T-helper 2 cell treated with Interferon-gamma antibody and Interleukin-4, amounts not matched to agents 5 μg/mL and 100 μg/mL, for 36 hours (primary cell): ENCODE measurements at regions not wholly inside any gene's neighbourhood (a gene's known extent, or its start where the extent isn't known, plus 50 kb on each side); places are given as distances from the start of the nearest gene placed in this dataset.
"Not testable (repeated sequence)": the region's sequence is repeated elsewhere in the genome, so short reads cannot be mapped to it uniquely, and the experiment has no call there.

Experiments used
- DNase-seq: peaks from one replicate; pipeline ENCODE4 v3.0.0; 2021; ENCODE audit warnings: low spot score
- H3K27ac Mint-ChIP-seq: one replicate; pipeline ENCODE4 v1.8.0; 2021; ENCODE audit warnings: mild to moderate bottlenecking, mixed read lengths
- H3K27me3 Mint-ChIP-seq: one replicate; pipeline ENCODE4 v1.8.0; 2021; ENCODE audit warnings: low read depth, mixed read lengths
- H3K36me3 Mint-ChIP-seq: one replicate; pipeline ENCODE4 v1.8.0; 2021; ENCODE audit warnings: low read depth, mixed read lengths
- H3K4me1 Mint-ChIP-seq: one replicate; pipeline ENCODE4 v1.8.0; 2021; ENCODE audit warnings: low read depth, mixed read lengths
- H3K4me3 Mint-ChIP-seq: one replicate; pipeline ENCODE4 v1.8.0; 2022; ENCODE audit warnings: mild to moderate bottlenecking, moderate library complexity, mixed read lengths
- H3K9me3 Mint-ChIP-seq: one replicate; pipeline ENCODE4 v1.8.0; 2021; ENCODE audit warnings: mixed read lengths

DNA sequence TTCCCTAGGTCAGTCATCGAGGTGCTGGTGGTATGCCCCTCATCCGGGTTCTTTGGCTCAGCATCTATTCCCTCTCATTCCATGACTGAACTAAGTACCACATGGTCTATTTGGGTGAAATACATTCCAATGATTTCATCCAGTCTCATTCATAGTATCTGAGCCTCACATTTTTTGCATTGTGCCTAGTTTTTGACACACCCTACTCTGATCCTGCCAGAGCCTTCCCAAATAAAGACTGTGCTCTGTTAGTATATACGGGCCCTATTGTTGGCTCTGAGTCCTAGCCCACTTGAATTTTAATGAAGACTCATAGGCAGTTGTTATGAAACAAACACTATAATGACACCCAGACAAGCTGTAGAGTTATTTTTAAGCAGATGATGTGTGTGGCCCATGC lies 740.7 kb downstream of the CETN3 start:
- H3K27me3 Mint-ChIP-seq: no peaks in the 10 kb centered on the region
- no peaks in the 10 kb centered on the region for H3K4me1 Mint-ChIP-seq
- H3K4me3 Mint-ChIP-seq: no peak overlapping the region
- H3K36me3 Mint-ChIP-seq: no peaks in the 10 kb centered on the region
- no peak overlapping the region for H3K27ac Mint-ChIP-seq
- peaks cover 11% of the 10 kb centered on the region for H3K9me3 Mint-ChIP-seq
- DNase-seq: no peak

DNA sequence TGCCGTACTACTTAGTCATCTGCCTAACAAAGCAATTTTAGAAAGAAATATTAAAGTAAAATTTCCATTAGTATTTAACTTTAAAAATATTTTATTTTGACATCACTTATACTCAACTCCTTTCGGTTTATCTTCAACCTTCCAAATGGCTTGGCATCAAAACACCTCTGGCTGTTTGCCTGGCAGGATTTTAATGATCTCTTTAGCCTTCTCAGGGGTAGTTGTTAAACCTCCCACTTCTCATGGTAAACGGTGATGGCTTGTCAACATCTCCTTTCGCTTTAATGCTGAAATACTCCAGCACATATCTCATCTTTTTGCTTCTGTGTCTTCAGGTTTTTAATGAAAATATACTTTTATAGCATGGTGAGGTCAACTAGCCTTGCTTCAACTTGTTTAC lies 747.1 kb downstream of the CETN3 start:
- H3K4me3 Mint-ChIP-seq: no peak overlapping the region
- peaks cover 14% of the 10 kb centered on the region for H3K9me3 Mint-ChIP-seq
- no peaks in the 10 kb centered on the region for H3K36me3 Mint-ChIP-seq
- no peak for DNase-seq
- H3K4me1 Mint-ChIP-seq: no peaks in the 10 kb centered on the region
- H3K27ac Mint-ChIP-seq: no peak overlapping the region
- H3K27me3 Mint-ChIP-seq: no peaks in the 10 kb centered on the region

DNA sequence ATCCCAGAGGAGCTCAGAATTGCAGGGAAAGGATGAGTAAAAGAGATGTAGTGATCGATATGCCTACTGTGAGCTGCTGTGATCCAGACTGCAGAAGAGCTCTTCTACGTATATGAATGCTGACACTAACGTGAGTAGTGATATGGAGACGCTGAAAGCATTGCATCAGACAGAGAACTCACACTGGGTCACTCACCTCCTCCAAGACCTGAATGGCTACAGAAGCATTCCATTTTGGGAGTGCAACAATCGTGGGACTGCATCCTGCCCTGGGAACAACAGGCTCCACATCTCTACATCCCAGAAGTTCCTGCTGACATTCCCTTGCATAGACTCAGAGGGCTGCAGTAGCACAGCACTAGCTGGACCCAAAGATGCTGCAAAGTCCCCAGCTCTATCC lies 755.9 kb upstream of the MEF2C start:
- Mint-ChIP-seq H3K4me1 (no peaks in the 10 kb centered on the region), H3K27ac (no peak overlapping the region), H3K9me3 (peaks cover 11% of the 10 kb centered on the region), H3K4me3 (no peak overlapping the region), H3K36me3 (no peaks in the 10 kb centered on the region), H3K27me3 (no peaks in the 10 kb centered on the region)
- DNase-seq: no peak

DNA sequence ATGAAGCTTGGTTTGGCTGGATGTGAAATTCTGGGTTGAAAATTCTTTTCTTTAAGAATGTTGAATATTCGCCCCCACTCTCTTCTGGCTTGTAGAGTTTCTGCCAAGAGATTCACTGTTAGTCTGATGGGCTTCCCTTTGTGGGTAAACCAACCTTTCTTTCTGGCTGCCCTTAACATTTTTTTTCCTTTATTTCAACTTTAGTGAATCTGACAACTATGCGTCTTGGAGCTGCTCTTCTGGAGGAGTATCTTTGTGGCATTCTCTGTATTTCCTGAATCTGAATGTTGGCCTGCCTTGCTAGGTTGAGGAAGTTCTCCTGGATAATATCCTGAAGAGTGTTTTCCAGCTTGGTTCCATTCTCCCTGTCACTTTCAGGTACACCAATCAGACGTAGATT lies 751.2 kb upstream of the MEF2C start:
- H3K4me3 Mint-ChIP-seq, DNase-seq, H3K27ac Mint-ChIP-seq, H3K36me3 Mint-ChIP-seq, H3K4me1 Mint-ChIP-seq, H3K27me3 Mint-ChIP-seq: not testable (repeated sequence)
- peaks cover 24% of the 10 kb centered on the region for H3K9me3 Mint-ChIP-seq

DNA sequence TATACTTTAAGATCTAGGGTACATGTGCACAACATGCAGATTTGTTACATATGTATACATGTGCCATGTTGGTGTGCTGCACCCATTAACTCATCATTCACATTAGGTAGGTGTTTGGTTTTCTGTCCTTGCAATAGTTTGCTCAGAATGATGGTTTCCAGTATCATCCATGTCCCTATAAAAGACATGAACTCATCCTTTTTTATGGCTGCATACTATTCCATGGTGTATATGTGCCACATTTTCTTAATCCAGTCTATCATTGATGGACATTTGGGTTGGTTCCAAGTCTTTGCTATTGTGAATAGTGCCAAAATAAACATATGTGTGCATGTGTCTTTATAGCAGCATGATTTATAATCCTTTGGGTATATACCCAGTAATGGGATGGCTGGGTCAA lies 747.1 kb upstream of the MEF2C start:
- H3K27me3 Mint-ChIP-seq, H3K27ac Mint-ChIP-seq, H3K36me3 Mint-ChIP-seq, H3K4me3 Mint-ChIP-seq, H3K4me1 Mint-ChIP-seq, DNase-seq: not testable (repeated sequence)
- H3K9me3 Mint-ChIP-seq: peaks cover 28% of the 10 kb centered on the region

DNA sequence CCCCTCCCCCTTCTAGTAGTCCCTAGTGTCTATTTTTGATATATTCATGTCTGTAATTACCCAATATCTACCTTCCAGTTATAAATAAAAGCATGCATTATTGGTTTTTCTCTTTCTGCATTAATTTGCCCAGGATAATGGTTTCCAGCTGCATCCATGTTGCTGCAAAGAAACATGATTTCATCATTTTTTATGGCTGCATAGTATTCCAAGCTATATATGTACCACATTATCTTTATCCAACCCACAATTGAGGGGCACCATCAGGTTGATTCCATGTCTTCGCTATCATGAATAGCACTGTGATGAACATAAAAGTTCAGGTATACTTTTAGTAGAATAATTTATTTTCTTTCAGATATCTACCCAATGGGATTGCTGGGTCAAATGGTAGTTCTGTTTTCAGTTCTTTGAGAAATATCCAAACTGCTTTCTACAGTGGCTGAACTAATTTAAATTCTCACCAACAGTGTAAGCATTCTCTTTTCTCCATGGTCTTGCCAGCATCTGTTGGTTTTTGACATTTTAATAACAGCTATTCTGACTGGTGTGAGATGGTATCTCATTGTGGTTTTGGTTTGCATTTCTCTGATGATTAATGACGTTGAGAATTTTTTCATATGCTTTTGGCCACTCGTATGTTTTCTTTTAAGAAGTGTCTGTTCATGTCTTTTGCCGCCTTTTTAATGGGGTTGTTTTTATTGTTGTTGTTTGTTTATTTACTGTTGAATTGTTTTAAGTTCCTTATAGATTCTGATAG lies 746.1 kb upstream of the MEF2C start:
- DNase-seq: no peak
- Mint-ChIP-seq H3K4me1 (no peaks in the 10 kb centered on the region), H3K4me3 (no peak overlapping the region), H3K27ac (no peak overlapping the region), H3K9me3 (peaks cover 24% of the 10 kb centered on the region), H3K27me3 (no peaks in the 10 kb centered on the region), H3K36me3 (no peaks in the 10 kb centered on the region)

DNA sequence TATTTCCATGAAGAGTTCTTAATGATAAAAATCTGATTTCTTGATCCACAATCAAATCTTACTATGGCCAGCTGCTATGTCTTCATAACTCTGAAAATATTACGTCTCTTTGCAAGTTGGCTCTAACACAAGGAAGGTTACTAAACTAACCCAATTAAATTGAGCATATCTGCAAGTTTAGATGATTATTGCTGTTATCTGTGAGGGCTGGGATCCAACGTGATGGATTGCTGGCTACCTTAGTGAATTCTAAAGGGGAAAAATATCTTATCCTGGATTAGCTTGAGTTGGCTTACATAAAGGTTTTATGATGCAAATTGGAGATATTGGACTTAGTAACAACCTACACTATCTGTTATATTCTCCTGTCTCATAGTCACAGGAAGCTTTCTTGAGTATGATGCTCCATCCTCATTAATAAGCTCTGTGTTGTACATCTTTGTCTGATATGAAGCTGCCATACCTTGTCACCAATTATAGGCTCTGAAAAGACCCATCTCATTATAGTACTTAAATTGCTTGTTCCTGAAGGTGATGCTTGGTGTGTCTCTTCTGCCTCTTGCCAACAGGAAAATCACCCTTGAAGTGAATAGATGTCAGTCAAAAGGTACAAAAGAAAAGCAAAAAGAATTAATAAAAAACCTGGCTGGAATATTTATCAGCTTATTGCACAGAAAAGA lies 733.0 kb upstream of the MEF2C start:
- no peaks in the 10 kb centered on the region for H3K27me3 Mint-ChIP-seq
- DNase-seq: no peak
- H3K9me3 Mint-ChIP-seq: peaks cover 1% of the 10 kb centered on the region
- H3K36me3 Mint-ChIP-seq: no peaks in the 10 kb centered on the region
- H3K4me3 Mint-ChIP-seq: no peak overlapping the region
- no peaks in the 10 kb centered on the region for H3K4me1 Mint-ChIP-seq
- H3K27ac Mint-ChIP-seq: no peak overlapping the region

DNA sequence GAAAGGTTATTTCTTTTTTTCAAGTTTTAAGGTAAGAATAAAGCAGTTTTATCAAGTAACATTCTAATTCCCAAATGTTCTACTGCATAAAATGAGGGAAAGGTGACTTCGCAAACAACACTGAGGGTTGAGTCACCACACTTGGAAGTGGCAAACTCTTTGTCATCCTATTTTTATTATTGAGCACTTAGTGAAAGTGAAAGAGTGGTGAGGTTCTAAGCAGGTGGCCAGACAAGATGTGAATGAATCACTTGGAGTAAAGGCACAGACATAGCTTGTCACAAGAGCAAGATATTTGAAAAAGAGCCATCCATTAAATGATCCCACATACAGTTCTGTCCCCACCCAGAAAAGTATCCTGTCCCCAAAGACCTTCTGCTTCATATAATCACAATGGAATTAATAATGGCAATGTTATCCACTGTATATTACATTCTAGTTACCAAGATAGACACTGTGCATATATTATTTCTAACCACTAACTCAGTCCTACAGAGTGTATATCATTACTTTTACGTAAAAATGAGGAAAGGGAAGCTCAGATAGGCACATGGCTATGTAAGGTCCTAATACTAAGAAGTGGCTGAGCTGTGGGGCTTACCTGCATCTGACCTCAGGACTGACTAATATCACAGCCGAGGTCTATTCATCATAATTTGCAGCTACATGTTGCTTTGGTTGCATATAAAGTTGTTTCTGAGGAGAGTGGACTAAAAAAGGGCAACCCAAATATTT lies 730.4 kb upstream of the MEF2C start:
- Mint-ChIP-seq H3K4me1 (no peaks in the 10 kb centered on the region), H3K27ac (no peak overlapping the region), H3K36me3 (no peaks in the 10 kb centered on the region), H3K9me3 (no peaks in the 10 kb centered on the region), H3K4me3 (no peak overlapping the region), H3K27me3 (no peaks in the 10 kb centered on the region)
- DNase-seq: no peak

DNA sequence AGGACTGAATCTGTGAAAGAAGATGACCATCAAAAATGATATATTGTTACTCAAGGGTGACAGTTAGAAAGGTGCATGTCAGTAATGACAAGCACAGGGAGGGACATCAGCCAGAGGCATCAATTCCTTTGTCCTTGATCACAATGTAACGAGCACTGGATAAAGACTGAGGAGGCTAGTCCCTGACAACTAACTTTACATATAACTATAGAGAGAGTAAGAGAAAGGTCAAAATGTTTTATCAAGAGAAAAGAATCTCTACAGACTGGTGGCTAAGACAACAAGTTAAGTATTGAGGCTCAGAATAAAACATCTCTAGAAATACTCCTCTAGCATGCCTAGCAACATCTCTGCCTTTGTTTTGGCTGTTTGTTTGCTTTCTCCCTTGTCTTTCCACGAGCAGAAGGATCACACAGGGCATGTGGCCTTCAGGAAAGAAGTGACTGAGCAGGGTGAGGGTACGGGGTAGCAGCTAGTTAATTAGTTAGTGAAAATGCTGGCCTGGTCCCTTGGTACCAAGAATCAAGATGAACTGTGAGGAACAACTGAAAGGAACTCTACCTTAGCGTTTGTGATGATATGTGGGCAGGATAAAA lies 724.1 kb upstream of the MEF2C start:
- no peak overlapping the region for H3K4me3 Mint-ChIP-seq
- no peaks in the 10 kb centered on the region for H3K9me3 Mint-ChIP-seq
- H3K4me1 Mint-ChIP-seq: no peaks in the 10 kb centered on the region
- DNase-seq: no peak
- H3K36me3 Mint-ChIP-seq: no peaks in the 10 kb centered on the region
- H3K27ac Mint-ChIP-seq: no peak overlapping the region
- H3K27me3 Mint-ChIP-seq: no peaks in the 10 kb centered on the region

DNA sequence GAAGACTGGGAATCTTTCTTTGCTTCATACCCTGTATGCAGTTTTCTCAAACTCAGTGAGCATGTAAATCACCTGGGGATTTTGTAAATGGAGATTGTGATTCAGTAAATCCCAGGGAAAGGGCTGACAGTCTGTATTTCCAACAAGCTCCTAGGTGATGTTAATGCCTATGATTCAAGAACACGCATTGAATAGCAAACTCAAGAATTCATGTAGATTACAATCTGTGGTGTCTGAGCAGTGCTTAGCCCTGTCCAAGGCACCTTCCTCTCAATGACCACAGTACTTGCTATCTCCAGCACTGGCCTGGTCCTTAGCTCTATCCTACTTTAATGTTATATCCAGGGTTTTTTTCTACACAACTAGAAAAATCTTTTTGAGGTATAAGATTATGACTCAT lies 721.4 kb upstream of the MEF2C start:
- Mint-ChIP-seq H3K9me3 (no peaks in the 10 kb centered on the region), H3K27ac (no peak overlapping the region), H3K27me3 (no peaks in the 10 kb centered on the region), H3K36me3 (no peaks in the 10 kb centered on the region), H3K4me3 (no peak overlapping the region), H3K4me1 (no peaks in the 10 kb centered on the region)
- DNase-seq: no peak

DNA sequence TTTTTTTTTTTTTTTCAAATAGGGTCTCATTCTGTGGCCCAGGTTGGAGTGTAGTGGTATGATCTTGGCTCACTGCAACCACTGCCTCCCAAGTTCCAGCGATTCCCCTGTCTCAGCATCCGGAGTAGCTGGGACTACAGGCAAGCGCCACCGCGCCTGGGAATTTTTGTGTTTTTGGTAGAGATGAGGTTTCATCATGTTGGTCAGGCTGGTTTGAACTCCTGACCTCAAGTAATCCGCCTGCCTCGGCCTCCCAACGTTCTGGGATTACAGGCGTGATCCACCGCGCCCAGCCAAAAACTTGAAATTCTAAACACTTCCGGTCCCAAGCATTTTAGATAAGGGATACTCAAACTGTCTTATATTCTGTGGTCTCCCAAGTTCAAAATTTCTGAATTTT lies 718.9 kb upstream of the MEF2C start:
- Mint-ChIP-seq H3K4me3 (no peak overlapping the region), H3K36me3 (no peaks in the 10 kb centered on the region), H3K27me3 (no peaks in the 10 kb centered on the region), H3K9me3 (no peaks in the 10 kb centered on the region), H3K4me1 (no peaks in the 10 kb centered on the region), H3K27ac (no peak overlapping the region)
- DNase-seq: no peak

DNA sequence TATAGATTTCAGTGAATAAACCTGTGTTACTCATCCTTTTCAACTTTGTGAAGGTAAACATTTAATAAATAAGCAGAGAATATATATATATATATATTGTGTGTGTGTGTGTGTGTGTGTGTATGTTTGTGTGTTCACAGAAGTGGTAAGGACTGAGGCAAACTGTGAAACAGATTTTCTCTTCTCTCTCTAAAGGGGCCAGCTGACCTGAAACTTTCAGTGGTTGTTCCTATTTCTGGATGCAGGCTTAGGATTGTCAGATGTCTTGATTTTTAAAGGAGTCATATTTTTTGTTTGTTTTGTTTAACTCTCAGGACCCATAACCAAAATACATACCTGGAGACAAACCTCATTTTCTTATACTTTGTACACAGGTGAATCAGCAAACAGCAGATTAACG lies 714.9 kb upstream of the MEF2C start:
- Mint-ChIP-seq H3K27me3 (no peaks in the 10 kb centered on the region), H3K36me3 (no peaks in the 10 kb centered on the region), H3K4me1 (no peaks in the 10 kb centered on the region), H3K27ac (no peak overlapping the region), H3K9me3 (no peaks in the 10 kb centered on the region), H3K4me3 (no peak overlapping the region)
- DNase-seq: no peak

DNA sequence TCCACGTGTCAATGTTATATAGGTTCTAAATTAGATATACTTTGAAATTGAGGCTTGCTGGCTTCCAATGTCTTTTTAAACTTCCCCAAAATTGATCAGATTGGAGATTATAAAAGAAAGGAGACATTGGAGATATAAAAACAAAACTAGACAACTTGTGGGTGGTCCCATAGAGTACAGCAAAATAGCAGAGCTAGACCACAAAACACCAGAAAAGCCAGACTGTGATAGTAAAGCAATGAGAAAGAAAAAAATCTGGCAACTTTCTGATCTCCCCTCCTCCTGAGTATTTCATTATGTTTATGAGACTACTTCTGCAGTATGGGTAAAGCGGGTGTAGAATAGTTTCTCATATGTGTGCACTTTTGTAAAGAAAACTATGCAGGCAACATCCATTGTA lies 713.8 kb upstream of the MEF2C start:
- Mint-ChIP-seq H3K27ac (no peak overlapping the region), H3K4me1 (no peaks in the 10 kb centered on the region), H3K4me3 (no peak overlapping the region), H3K27me3 (no peaks in the 10 kb centered on the region), H3K36me3 (no peaks in the 10 kb centered on the region), H3K9me3 (no peaks in the 10 kb centered on the region)
- no peak for DNase-seq

DNA sequence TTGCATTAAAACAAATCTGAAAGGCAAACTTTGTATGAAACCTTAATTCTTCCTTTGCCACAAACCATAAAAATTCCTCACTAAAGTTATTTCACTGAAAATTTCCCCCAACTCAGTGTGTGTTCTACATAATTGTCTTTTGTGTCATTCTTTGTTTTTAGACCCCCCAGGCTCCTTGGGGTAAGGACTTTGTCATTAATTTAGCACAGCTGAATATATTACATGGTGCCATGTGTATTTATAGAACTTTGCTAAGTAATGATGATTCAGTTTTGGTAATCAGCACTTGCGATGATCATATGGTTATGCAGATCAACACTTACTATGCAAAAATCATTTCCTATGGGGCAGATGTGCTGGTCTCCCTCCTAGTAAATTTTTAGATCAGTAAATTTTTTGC lies 712.1 kb upstream of the MEF2C start:
- Mint-ChIP-seq H3K27me3 (no peaks in the 10 kb centered on the region), H3K4me1 (no peaks in the 10 kb centered on the region), H3K9me3 (no peaks in the 10 kb centered on the region), H3K4me3 (no peak overlapping the region), H3K36me3 (no peaks in the 10 kb centered on the region), H3K27ac (no peak overlapping the region)
- DNase-seq: no peak
